Chondrocyte (in vitro differentiated cells): ENCODE measurements at regions not wholly inside any gene's neighbourhood (a gene's known extent, or its start where the extent isn't known, plus 50 kb on each side); places are given as distances from the start of the nearest gene placed in this dataset.

Experiments used
- DNase-seq: peaks from one replicate; pipeline ENCODE4 v3.0.0; 2021; ENCODE audit warnings: mixed read lengths, low spot score
- H3K27ac Mint-ChIP-seq: one replicate; pipeline ENCODE4 v1.8.0; 2021; ENCODE audit warnings: mild to moderate bottlenecking, moderate library complexity, mixed read lengths; ENCODE audit not compliant: unreplicated experiment
- H3K27me3 Mint-ChIP-seq: 2 replicates; pipeline ENCODE4 v1.8.0; 2021; ENCODE audit warnings: low read depth, mixed read lengths
- H3K36me3 Mint-ChIP-seq: 2 replicates; pipeline ENCODE4 v1.8.0; 2021; ENCODE audit warnings: low read depth, mixed read lengths
- H3K4me1 Mint-ChIP-seq: 2 replicates; pipeline ENCODE4 v1.8.0; 2021; ENCODE audit warnings: low read depth, mild to moderate bottlenecking, mixed read lengths
- H3K4me3 Mint-ChIP-seq: one replicate; pipeline ENCODE4 v1.8.0; 2021; ENCODE audit warnings: mild to moderate bottlenecking, moderate library complexity, mixed read lengths; ENCODE audit not compliant: unreplicated experiment
- H3K9me3 Mint-ChIP-seq: 2 replicates; pipeline ENCODE4 v1.8.0; 2021; ENCODE audit warnings: low read depth, mixed read lengths
- TF ChIP-seq, protein P1 (sequence below): fragments of 200-600 bp; sonication (generic); IDR thresholded peaks from 2 replicates; pipeline ENCODE4 v1.5.0; 2021; ENCODE audit warnings: antibody characterized with exemption, mild to moderate bottlenecking, moderate library complexity

DNA sequence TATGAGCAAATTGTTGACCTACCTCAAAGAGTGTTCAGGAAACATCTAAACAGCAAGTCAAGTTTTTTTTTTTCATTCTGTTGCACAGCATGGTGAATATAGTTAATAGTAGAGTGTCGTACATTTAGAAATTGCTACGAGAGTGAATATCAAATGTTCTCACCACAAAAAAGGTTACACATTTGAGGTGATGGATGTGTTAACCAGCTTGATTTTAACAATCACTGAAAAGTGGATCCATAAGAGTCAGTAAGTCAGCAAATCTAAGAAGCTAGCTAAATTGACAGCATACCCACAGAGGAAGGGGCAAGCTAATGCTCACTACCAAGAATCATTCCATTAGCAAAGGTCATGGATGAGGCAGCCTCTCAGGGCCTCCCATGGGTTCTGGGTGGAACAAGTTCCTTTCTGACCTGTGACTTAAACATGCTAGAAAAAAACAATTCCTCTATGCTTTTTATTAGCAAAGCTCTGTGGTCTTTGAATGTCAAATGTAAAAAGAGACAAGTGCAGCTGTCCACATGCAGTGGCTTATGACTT lies 235.4 kb upstream of the CCDC179 start:
- H3K4me3 Mint-ChIP-seq: no peak overlapping the region
- TF ChIP-seq, protein P1, sequence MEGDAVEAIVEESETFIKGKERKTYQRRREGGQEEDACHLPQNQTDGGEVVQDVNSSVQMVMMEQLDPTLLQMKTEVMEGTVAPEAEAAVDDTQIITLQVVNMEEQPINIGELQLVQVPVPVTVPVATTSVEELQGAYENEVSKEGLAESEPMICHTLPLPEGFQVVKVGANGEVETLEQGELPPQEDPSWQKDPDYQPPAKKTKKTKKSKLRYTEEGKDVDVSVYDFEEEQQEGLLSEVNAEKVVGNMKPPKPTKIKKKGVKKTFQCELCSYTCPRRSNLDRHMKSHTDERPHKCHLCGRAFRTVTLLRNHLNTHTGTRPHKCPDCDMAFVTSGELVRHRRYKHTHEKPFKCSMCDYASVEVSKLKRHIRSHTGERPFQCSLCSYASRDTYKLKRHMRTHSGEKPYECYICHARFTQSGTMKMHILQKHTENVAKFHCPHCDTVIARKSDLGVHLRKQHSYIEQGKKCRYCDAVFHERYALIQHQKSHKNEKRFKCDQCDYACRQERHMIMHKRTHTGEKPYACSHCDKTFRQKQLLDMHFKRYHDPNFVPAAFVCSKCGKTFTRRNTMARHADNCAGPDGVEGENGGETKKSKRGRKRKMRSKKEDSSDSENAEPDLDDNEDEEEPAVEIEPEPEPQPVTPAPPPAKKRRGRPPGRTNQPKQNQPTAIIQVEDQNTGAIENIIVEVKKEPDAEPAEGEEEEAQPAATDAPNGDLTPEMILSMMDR: no peak
- H3K27ac Mint-ChIP-seq: no peak overlapping the region
- peaks cover 2% of the 10 kb centered on the region for H3K27me3 Mint-ChIP-seq
- no peaks in the 10 kb centered on the region for H3K36me3 Mint-ChIP-seq
- no peaks in the 10 kb centered on the region for H3K4me1 Mint-ChIP-seq
- no peaks in the 10 kb centered on the region for H3K9me3 Mint-ChIP-seq
- no peak for DNase-seq

DNA sequence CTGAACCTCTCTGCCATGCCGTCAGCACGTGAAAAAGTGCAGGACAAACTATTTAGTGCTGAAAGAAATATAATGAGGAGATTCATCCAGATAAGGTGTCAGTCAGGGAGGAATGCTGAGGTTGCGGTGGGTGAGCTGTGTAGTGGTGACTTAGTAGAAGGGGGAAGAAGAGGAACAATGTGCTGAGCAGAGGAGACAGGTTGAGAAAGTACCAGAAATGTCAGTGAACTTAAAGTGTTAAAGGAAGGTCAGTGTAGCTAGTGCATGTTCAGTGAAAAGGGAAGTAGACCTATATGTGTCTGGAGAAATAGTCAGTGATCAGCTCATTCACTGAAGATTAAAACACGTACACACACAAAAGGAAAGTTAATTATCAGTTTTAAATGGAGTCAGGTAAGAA lies 237.6 kb upstream of the CCDC179 start:
- H3K9me3 Mint-ChIP-seq: no peaks in the 10 kb centered on the region
- H3K36me3 Mint-ChIP-seq: no peaks in the 10 kb centered on the region
- no peak overlapping the region for H3K27ac Mint-ChIP-seq
- no peak for DNase-seq
- peaks cover 2% of the 10 kb centered on the region for H3K27me3 Mint-ChIP-seq
- no peaks in the 10 kb centered on the region for H3K4me1 Mint-ChIP-seq
- TF ChIP-seq, protein P1: no peak
- H3K4me3 Mint-ChIP-seq: no peak overlapping the region

DNA sequence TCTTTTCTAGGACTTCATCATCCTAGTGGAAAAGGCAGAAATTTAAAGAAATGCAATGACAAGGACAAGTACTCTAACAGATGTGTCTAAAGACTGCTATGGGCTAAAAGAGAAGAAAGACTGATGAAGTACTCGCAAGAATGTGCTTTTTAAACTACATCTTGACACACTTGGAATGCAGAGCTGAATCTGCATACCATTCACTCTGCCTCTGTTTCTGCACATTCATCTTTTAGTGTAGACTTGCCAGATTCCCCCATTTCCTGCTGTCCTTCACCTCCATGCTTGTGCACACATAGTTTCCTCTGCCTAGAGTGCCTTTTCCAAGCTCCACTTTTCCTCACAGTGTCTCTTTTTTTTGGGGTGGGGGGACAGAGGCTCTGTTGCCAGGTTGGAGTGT lies 239.0 kb upstream of the CCDC179 start:
- TF ChIP-seq, protein P1: no peak
- Mint-ChIP-seq H3K36me3 (no peaks in the 10 kb centered on the region), H3K4me3 (no peak overlapping the region), H3K9me3 (peaks cover 4% of the 10 kb centered on the region), H3K27ac (no peak overlapping the region), H3K27me3 (peaks cover 2% of the 10 kb centered on the region), H3K4me1 (no peaks in the 10 kb centered on the region)
- no peak for DNase-seq

DNA sequence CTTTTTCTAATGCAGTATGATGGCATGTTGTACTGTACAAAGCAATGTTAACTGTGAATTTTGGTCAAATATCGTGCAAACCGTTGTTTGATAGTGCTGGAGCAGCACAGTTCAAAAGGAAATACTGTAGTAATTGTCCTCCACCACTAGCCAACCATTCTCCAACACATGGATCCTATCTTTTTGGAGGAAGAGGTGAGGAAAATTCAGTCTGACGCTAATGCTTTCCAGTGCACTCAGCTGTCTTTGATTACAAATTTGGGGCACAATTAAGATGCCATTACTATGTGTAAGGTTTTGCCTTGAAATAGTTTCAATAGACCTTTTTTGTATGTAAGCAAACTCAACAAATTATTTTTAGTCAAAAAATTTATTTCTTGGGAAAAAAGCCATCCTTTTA lies 240.5 kb upstream of the CCDC179 start:
- TF ChIP-seq, protein P1: no peak
- no peaks in the 10 kb centered on the region for H3K4me1 Mint-ChIP-seq
- no peak overlapping the region for H3K4me3 Mint-ChIP-seq
- DNase-seq: no peak
- peaks cover 2% of the 10 kb centered on the region for H3K27me3 Mint-ChIP-seq
- H3K27ac Mint-ChIP-seq: no peak overlapping the region
- H3K36me3 Mint-ChIP-seq: no peaks in the 10 kb centered on the region
- peaks cover 4% of the 10 kb centered on the region for H3K9me3 Mint-ChIP-seq

DNA sequence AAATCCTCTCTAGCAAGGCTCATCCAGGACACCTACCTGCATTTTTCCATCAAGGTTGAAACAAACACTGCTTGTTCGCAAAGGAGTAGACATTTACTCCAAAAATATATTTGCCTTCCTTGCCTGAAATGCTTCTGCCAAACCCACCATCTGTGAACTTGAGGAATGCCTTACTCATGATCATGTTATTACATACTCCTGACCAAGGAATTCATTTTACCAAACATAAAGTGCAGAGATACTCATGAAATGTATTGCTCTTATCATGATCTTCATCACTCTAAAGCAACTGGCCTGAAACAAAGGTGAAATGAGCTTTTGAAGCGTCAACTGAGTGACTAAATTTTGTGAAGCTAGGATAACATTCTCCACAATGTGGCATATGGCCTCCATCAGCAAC lies 243.1 kb upstream of the CCDC179 start:
- Mint-ChIP-seq H3K9me3 (peaks cover 4% of the 10 kb centered on the region), H3K4me3 (no peak overlapping the region), H3K27me3 (no peaks in the 10 kb centered on the region), H3K27ac (no peak overlapping the region), H3K4me1 (no peaks in the 10 kb centered on the region), H3K36me3 (no peaks in the 10 kb centered on the region)
- no peak for DNase-seq
- TF ChIP-seq, protein P1: no peak
